Suprapubic skin (tissue), 4 donors: ENCODE measurements at regions not wholly inside any gene's neighbourhood (a gene's known extent, or its start where the extent isn't known, plus 50 kb on each side); places are given as distances from the start of the nearest gene placed in this dataset.

Experiments
- CTCF ChIP-seq, 2 donors: fragments of 200-600 bp in 1 of 2; fragments of 450-650 bp in 1 of 2; sonication (generic) in 1 of 2; IDR thresholded peaks; one replicate each; pipeline ENCODE4 v1.5.1; 2016 to 2019; ENCODE audit warnings: antibody characterized with exemption in 2 of 2, mild to moderate bottlenecking in 1 of 2, moderate library complexity in 1 of 2
- EP300 ChIP-seq: sonication (generic); formaldehyde crosslinking; IDR thresholded peaks from one replicate; pipeline ENCODE4 v1.6.1; 2017; ENCODE audit warnings: antibody characterized with exemption
- POLR2A ChIP-seq, 2 donors: fragments of 450-650 bp; IDR thresholded peaks; one replicate each; pipeline ENCODE4 v1.6.1; 2017; ENCODE audit warnings: antibody characterized with exemption in 2 of 2, mild to moderate bottlenecking in 2 of 2, moderate library complexity in 2 of 2
- POLR2AphosphoS5 ChIP-seq, 3 donors: sonication (generic); formaldehyde crosslinking; IDR thresholded peaks; one replicate each; pipeline ENCODE4 v1.6.1; 2017; ENCODE audit warnings: antibody characterized with exemption in 3 of 3

- TF ChIP-seq CTCF (IDR thresholded peaks at IDR 0.05) (no peak), EP300 (no peak), POLR2A (IDR thresholded peaks at IDR 0.05) (no peak), POLR2AphosphoS5 (IDR thresholded peaks at IDR 0.05) (no peak)
These were observed 372.1 kb downstream of the ACTL7B start for GRCh38 chr9:108483676-108484075.
